NB4 (cell line): ENCODE measurements at regions not wholly inside any gene's neighbourhood (a gene's known extent, or its start where the extent isn't known, plus 50 kb on each side); places are given as distances from the start of the nearest gene placed in this dataset.

ENCODE experiments used
- DNase-seq: peaks from one replicate; pipeline ENCODE4 v3.0.0; 2010; ENCODE audit warnings: low read depth
- H3K4me3 ChIP-seq: one replicate; pipeline ENCODE4 v1.5.1; 2011; ENCODE audit warnings: mild to moderate bottlenecking, low read depth, low read length, moderate library complexity
- MYC ChIP-seq: IDR thresholded peaks from 2 replicates; pipeline ENCODE4 v1.6.1; 2011; ENCODE audit warnings: low read depth, low read length
- POLR2A ChIP-seq: IDR thresholded peaks from 2 replicates; pipeline ENCODE4 v1.6.1; 2011; ENCODE audit warnings: mild to moderate bottlenecking; ENCODE audit not compliant: insufficient read length; ENCODE audit errors: extremely low read depth
- TF ChIP-seq, protein P1 (sequence below): IDR thresholded peaks from one replicate; pipeline ENCODE4 v1.5.1; 2012; ENCODE audit warnings: low read depth, low read length
- TF ChIP-seq, protein P2 (sequence below): IDR thresholded peaks from 2 replicates; pipeline ENCODE4 v1.6.1; 2011; ENCODE audit warnings: low read depth, low read length

DNA sequence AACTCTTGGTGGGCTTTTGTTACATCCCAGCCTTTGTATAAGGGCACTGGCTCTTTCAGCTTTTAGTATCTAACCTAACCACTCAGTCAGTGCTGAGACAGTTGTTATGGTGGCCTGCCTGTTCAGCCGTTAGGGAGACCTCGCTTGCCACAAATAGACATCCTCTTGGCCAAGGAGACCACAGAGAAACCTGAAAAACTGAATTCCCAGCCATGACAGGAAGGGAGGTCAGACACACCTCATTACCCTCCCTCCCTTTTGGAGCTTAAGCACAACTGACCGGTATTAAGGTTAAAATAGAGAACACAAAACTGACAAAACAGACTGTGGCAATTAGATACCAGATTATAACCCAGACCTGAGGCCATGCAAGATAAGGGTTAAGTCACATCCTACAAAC lies 1639.3 kb downstream of the RPA4 start:
- H3K4me3 ChIP-seq = no peak overlapping the region
- DNase-seq = no peak
- TF ChIP-seq, protein P1, sequence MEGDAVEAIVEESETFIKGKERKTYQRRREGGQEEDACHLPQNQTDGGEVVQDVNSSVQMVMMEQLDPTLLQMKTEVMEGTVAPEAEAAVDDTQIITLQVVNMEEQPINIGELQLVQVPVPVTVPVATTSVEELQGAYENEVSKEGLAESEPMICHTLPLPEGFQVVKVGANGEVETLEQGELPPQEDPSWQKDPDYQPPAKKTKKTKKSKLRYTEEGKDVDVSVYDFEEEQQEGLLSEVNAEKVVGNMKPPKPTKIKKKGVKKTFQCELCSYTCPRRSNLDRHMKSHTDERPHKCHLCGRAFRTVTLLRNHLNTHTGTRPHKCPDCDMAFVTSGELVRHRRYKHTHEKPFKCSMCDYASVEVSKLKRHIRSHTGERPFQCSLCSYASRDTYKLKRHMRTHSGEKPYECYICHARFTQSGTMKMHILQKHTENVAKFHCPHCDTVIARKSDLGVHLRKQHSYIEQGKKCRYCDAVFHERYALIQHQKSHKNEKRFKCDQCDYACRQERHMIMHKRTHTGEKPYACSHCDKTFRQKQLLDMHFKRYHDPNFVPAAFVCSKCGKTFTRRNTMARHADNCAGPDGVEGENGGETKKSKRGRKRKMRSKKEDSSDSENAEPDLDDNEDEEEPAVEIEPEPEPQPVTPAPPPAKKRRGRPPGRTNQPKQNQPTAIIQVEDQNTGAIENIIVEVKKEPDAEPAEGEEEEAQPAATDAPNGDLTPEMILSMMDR = no peak
- TF ChIP-seq, protein P2, sequence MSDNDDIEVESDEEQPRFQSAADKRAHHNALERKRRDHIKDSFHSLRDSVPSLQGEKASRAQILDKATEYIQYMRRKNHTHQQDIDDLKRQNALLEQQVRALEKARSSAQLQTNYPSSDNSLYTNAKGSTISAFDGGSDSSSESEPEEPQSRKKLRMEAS = no peak
- TF ChIP-seq POLR2A (no peak), MYC (no peak)

DNA sequence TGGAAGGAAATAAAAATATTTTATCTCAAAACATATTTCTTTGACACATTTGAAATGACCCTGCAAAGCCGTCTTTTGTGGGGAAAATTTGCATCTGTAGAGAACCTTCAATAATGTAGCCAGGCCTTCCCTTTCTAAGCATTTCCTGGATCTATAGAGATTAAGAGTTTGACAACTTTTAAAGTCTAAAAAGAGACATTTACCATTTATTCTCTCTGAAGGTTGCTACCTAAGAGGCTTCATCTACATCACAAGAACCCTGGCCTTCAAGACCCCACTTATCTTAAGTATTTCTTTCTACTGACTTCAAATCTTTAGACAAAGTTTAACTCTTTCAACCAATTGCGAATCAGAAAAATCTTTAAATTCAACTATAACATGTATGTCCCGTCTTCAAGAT lies 1639.8 kb downstream of the RPA4 start:
- no peak for DNase-seq
- H3K4me3 ChIP-seq = no peak overlapping the region
- TF ChIP-seq, protein P1 = no peak
- TF ChIP-seq MYC (no peak), POLR2A (no peak)
- TF ChIP-seq, protein P2 = no peak

DNA sequence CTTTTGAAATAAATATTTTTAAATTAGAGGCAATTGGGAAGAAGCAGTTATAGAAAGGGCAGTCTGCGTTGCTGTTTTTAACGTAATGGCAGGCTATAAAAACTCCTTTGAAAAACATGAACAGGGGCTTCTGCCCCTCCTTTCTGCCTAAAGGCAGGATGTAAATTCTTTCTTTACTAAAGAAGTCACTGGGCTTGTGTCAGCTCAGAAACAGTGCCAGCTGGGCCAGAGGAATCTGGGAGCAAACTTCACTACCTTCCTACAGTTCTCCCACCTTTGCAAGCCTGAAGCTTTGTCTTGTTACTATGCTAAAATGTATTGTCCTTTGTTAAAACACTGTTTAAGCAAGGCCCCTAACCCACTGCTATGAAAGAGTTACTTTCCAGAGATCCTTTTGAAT lies 1664.8 kb downstream of the RPA4 start:
- no peak overlapping the region for H3K4me3 ChIP-seq
- no peak for DNase-seq
- TF ChIP-seq, protein P1 = no peak
- TF ChIP-seq POLR2A = no peak

DNA sequence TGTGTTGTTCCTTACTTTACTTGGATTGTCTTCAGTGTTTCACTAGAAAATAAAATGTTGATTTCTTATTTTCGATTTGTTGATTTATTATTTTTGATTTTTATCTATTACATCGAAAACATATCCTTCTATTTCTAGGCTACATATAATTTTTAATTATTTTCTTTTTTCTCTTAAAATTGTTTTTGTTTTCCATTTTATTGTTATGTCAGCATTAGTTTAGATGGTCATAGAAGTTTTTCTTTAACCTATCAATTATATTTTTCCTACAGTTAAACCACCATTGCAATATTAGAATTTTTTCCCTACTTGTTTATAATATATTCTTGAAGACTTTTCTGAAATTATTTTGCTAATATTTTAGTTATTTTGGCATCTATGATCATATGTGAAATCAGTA lies 1685.1 kb downstream of the RPA4 start:
- no peak for DNase-seq
- H3K4me3 ChIP-seq = no peak overlapping the region
- TF ChIP-seq, protein P1 = no peak
- TF ChIP-seq MYC = no peak
- TF ChIP-seq, protein P2 = no peak
- TF ChIP-seq POLR2A = no peak

DNA sequence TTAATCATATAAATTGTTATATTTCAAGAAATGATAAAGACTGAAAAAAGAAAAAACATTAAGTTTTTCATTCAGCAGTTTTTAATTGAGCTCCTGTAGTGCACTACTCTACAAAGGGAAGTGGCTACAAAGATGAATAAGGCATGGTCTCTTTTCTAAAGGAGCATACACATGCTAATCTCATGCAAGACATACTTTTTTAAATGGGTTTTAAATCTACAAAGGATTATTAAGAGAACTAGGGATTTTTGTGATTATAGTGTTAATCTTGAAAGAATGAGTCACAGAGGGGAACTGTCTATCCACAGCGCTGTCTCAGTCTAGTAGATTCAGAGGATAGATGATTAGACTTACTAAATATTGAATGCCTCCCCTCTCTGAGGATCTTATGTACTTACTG lies 1722.2 kb downstream of the RPA4 start:
- no peak overlapping the region for H3K4me3 ChIP-seq
- no peak for TF ChIP-seq POLR2A
- no peak for TF ChIP-seq MYC
- TF ChIP-seq, protein P1 = no peak
- TF ChIP-seq, protein P2 = no peak
- no peak for DNase-seq

DNA sequence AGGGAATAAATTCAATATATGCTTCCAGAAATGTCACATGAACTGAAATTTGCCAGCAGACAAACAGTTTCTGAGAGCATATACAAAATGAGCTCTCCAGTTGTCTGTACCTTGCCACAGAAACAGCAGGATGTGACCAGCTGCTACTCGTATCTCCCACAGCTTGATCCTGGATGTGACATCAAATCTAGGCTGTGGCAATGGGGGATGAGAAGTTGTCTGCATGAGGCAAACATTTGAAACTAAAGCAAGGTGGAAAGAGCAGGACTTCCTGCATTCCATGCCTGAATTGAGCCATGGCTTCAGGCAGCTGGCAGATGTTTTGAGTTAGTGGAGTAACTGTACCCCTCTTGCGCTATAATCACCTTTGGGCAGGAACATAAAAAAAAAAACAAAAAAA lies 1724.0 kb downstream of the RPA4 start:
- H3K4me3 ChIP-seq = no peak overlapping the region

More for the DNA sequence above, 1724.0 kb downstream of the RPA4 start:
- no peak for DNase-seq
- TF ChIP-seq MYC (no peak), POLR2A (no peak)
- TF ChIP-seq, protein P2 = no peak
- TF ChIP-seq, protein P1 = no peak
